Cardiac fibroblast (primary cell): ENCODE measurements at regions not wholly inside any gene's neighbourhood (a gene's known extent, or its start where the extent isn't known, plus 50 kb on each side); places are given as distances from the start of the nearest gene placed in this dataset.
A peak's percentile ranks its signal among the peaks of the same experiment; 100 is the strongest.

ENCODE experiments used
- DNase-seq, 2 donors: peaks; one replicate each; pipeline versions ENCODE4 v3.0.0 to v3.0.0-alpha.2; 2010; ENCODE audit warnings: low read depth in 2 of 2
- H3K4me3 ChIP-seq, 2 donors: replicated peaks in 1 of 2; 1 replicate in 1 of 2; 2 replicates in 1 of 2; pipeline ENCODE4 v1.5.1; 2011; ENCODE audit warnings: low read depth in 2 of 2, low read length in 2 of 2, mild to moderate bottlenecking in 2 of 2, moderate library complexity in 1 of 2
- TF ChIP-seq, protein P1 (sequence below): IDR thresholded peaks from one replicate; pipeline ENCODE4 v1.5.1; 2011; ENCODE audit warnings: low read depth, mild to moderate bottlenecking, low read length, inconsistent platforms

DNA sequence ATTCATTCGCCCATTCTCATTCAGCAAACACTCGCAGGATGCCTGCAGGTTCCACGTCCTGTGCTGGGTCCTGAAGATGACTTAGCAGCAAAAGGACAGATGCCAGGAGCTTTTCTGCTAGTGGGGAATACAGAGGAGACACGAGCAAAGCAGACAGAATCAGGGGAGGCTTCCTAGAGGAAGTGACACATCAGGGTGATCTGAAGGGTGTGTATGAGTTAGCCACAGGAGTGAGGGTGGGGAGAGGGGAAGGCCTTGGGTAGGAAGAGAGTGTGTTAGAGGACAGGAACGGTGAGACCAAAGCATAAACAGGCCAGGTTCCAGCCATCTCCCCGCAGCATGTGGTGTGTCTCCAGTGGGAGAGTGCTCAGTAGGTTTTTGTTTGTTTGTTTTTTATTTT is 73.4 kb upstream of the GTSF1L start:
- TF ChIP-seq, protein P1, sequence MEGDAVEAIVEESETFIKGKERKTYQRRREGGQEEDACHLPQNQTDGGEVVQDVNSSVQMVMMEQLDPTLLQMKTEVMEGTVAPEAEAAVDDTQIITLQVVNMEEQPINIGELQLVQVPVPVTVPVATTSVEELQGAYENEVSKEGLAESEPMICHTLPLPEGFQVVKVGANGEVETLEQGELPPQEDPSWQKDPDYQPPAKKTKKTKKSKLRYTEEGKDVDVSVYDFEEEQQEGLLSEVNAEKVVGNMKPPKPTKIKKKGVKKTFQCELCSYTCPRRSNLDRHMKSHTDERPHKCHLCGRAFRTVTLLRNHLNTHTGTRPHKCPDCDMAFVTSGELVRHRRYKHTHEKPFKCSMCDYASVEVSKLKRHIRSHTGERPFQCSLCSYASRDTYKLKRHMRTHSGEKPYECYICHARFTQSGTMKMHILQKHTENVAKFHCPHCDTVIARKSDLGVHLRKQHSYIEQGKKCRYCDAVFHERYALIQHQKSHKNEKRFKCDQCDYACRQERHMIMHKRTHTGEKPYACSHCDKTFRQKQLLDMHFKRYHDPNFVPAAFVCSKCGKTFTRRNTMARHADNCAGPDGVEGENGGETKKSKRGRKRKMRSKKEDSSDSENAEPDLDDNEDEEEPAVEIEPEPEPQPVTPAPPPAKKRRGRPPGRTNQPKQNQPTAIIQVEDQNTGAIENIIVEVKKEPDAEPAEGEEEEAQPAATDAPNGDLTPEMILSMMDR: no peak
- DNase-seq: peak in 1 of 2 donors; percentile 7
- H3K4me3 ChIP-seq: no peak overlapping the region

GRCh38 chr20:43799741-43800140 is 72.9 kb upstream of the GTSF1L start:
- no peak for DNase-seq
- no peak overlapping the region for H3K4me3 ChIP-seq
- TF ChIP-seq, protein P1: no peak

- H3K4me3 ChIP-seq: no peak overlapping the region
- DNase-seq: peak in 1 of 2 donors; percentile 30
- TF ChIP-seq, protein P1: no peak
Measured at GRCh38 chr20:43799150-43799711, 72.4 kb upstream of the GTSF1L start.

DNA sequence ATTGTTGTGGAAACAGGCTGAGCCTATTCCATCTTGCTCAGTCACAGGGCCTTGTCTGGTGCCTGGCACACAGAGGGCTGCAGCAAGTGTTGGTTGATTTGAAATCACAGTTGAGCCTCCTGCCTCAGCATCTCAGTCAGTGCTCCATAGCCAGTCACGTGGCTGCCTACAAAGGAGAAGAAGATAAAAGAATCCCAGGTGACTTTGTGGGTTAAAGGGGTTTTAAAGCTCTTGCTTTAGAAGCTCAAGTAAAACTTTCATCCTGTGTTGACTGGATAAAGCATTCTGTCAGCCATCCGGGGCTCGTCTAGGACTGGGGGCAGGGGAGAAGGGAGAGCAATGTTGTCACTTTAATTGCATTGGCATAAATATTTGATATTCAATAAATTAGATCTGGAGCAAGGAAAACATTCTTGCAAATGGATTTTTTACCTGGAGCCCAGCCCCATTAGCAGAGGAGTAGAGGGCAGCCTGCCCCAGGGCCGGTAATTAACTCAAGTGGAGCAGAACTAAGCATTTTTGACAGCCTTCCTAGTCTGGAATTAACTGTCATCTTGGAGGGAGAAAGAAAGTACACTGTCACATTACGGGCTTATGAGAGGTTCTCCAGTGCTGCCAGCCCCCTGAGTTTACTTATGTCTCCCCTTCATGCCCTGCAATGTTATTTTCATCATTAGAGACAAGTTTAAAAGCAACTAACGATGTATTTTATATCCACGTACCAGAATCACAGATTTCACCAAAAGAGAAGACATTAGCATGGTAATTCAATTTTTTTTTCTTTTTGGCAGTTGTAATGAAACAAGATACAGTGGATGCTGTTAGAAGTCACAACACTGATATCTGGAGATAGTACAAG is 71.7 kb upstream of the GTSF1L start:
- H3K4me3 ChIP-seq: no peak overlapping the region
- no peak for DNase-seq
- TF ChIP-seq, protein P1: no peak

DNA sequence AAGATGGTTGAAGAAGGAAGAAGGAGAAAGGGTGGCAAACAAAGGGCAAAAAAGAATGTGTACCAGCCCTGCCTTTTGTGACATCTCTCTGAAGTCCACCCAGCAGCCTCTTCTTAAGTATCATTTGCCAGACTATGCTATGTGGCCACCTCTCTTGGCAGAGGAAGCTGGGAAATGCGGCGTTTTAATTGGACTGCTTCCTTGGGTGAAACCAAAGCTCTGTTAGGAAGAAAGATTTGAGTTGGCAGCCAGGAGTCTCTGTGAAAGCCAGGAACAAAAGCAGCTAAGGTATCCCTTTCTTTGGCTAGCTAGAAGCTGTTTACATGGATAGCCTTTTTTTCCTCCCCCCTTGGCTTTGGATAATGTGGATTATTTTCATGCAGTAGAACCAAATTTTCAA is 67.5 kb upstream of the GTSF1L start:
- H3K4me3 ChIP-seq: no peak overlapping the region
- no peak for DNase-seq
- TF ChIP-seq, protein P1: no peak

DNA sequence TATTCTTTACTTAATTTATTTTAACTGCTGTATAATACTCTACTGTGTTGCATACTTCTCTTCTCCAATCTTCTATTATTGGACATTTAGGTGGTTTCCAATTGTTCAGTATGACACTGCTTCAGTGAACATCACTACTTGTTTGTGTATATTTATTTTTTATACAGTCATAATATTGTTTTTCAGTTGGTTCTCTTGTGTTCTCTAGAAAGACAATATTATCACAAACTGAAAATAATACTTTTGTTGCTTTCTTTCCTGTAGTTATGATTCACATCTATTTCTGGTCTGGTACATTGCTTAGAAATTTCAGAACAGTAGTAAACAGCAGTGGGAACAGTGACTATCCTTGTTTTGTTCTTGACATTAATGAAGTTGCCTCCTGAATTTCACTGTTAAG is 62.8 kb upstream of the GTSF1L start:
- no peak overlapping the region for H3K4me3 ChIP-seq
- DNase-seq: peak in 1 of 2 donors; percentile 47
- TF ChIP-seq, protein P1: no peak
